Spleen (tissue), 11 donors: ENCODE measurements at regions not wholly inside any gene's neighbourhood (a gene's known extent, or its start where the extent isn't known, plus 50 kb on each side); places are given as distances from the start of the nearest gene placed in this dataset.

ENCODE experiments used
- DNase-seq: peaks from one replicate; pipeline ENCODE4 v3.0.0-alpha.2; 2020
- H3K27ac ChIP-seq, 8 donors: fragments of 200-600 bp; sonication (generic) in 7 of 8; 1 replicate in 4 of 8; 2 replicates in 4 of 8; pipeline versions ENCODE4 v1.5.0 to v1.8.0; 2016 to 2021; ENCODE audit warnings: inconsistent platforms in 4 of 8, mild to moderate bottlenecking in 4 of 8, moderate library complexity in 1 of 8
- H3K27me3 ChIP-seq, 7 donors: fragments of 200-600 bp; sonication (generic) in 6 of 7; replicated peaks in 1 of 7; 1 replicate in 4 of 7; 2 replicates in 3 of 7; pipeline versions ENCODE4 v1.5.0 to v1.8.0; 2016 to 2021; ENCODE audit warnings: inconsistent platforms in 3 of 7, mild to moderate bottlenecking in 1 of 7
- H3K36me3 ChIP-seq, 6 donors: fragments of 200-600 bp; sonication (generic) in 5 of 6; 1 replicate in 4 of 6; 2 replicates in 2 of 6; pipeline versions ENCODE4 v1.5.0 to v1.8.0; 2016 to 2021; ENCODE audit warnings: inconsistent platforms in 2 of 6
- H3K4me1 ChIP-seq, 6 donors: fragments of 200-600 bp; sonication (generic) in 5 of 6; 1 replicate in 3 of 6; 2 replicates in 3 of 6; pipeline versions ENCODE4 v1.5.0 to v1.8.0; 2016 to 2021; ENCODE audit warnings: inconsistent platforms in 3 of 6
- H3K4me3 ChIP-seq, 8 donors: fragments of 200-600 bp; sonication (generic) in 7 of 8; 1 replicate in 4 of 8; 2 replicates in 4 of 8; pipeline versions ENCODE4 v1.5.0 to v1.8.0; 2016 to 2021; ENCODE audit warnings: inconsistent platforms in 4 of 8, mild to moderate bottlenecking in 4 of 8, moderate library complexity in 2 of 8
- H3K9me3 ChIP-seq, 8 donors: fragments of 200-600 bp; sonication (generic) in 7 of 8; 1 replicate in 4 of 8; 2 replicates in 4 of 8; pipeline versions ENCODE4 v1.5.0 to v1.8.0; 2016 to 2021; ENCODE audit warnings: inconsistent platforms in 4 of 8
- CTCF ChIP-seq, 11 experiments: fragments of 200-600 bp in 7 of 11; fragments of 450-650 bp in 4 of 11; sonication (generic) in 4 of 11; IDR thresholded peaks in 8 of 11; conservative IDR thresholded peaks in 3 of 11; 1 replicate in 7 of 11; 2 replicates in 4 of 11; pipeline versions ENCODE4 v1.4.0 to v1.8.0; 2016 to 2021; ENCODE audit warnings: antibody characterized with exemption in 11 of 11, inconsistent platforms in 4 of 11, mild to moderate bottlenecking in 1 of 11
- POLR2A ChIP-seq, 3 donors: fragments of 450-650 bp; IDR thresholded peaks; one replicate each; pipeline ENCODE4 v1.5.1; 2017; ENCODE audit warnings: antibody characterized with exemption in 3 of 3, mild to moderate bottlenecking in 1 of 3
- POLR2AphosphoS5 ChIP-seq, 3 donors: sonication (generic); formaldehyde crosslinking; IDR thresholded peaks; one replicate each; pipeline ENCODE4 v1.5.1; 2017; ENCODE audit warnings: antibody characterized with exemption in 3 of 3
- WGBS, 5 donors: extraction: QIAGEN DNeasy Blood & Tissue Kit in 3 of 5; methylation state at CpG; one replicate each; pipeline versions ENCODE4 v1.1.5 to v1.1.7; 2013 to 2018; 5-methylcytosine and 5-hydroxymethylcytosine counted together
- intact Hi-C: fragments of 100-400 bp; cut with DNase I; formaldehyde crosslinking; loops from one replicate; pipeline ENCODE4 v1.15.0; 2023; ENCODE audit warnings: low total_unique reads
- donor health status: healthy with polysubstance abuse.
- donor health status: DM: no; HTN: no; CAD: no; lungs with moderate emphysema.
- donor health status: DM: no; HTN: no; CAD: no.
- donor health status: Bipolar disorder and iron deficiency.
- donor health status: healthy.
- donor health status: DM: no; HTN: no; CAD: no.
- donor health status: DM: yes; HTN: yes; CAD: no.

GRCh38 chr6:5946701-5947100, 60.0 kb downstream of the NRN1 start:
- Histone ChIP-seq H3K4me3 (no peak overlapping the region), H3K27me3 (no peaks in the 10 kb centered on the region), H3K27ac (no peak overlapping the region), H3K9me3 (peaks cover 0 to 28% (median 23%) of the 10 kb centered on the region in 8 donors), H3K36me3 (no peaks in the 10 kb centered on the region), H3K4me1 (no peaks in the 10 kb centered on the region)
- DNase-seq: no peak
- intact Hi-C loops: no loop called here
- WGBS, 5 donors: 73 to 88% (median 87%) methylated on average over 2 of the region's 2 CpGs
- TF ChIP-seq POLR2A (IDR thresholded peaks at IDR 0.05): no peak
- no peak for TF ChIP-seq POLR2AphosphoS5 (IDR thresholded peaks at IDR 0.05)
- no peak for TF ChIP-seq CTCF (IDR thresholded peaks at IDR 0.05 in 8 of 11, conservative IDR thresholded peaks at IDR 0.05 in 3 of 11)

DNA sequence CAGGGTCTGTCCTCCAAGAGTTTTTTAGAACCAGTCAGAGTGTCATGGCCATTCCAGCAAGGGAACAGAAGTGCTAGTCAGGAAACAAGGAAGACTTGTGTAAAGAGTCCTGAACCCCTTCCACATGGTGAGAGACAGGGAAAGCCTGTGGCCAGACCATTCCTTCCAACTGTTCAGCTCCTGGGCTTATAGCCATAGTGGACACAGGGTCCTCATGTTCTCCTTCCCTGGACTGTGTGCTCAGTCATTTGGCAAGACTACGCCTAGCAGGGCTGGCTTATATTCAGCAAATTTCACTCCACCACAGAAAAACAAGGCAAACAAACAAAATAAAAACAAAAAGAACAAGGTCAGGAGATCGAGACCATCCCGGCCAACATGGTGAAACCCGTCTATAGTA, 60.5 kb downstream of the NRN1 start:
- Histone ChIP-seq H3K9me3 (peaks cover 0 to 28% (median 23%) of the 10 kb centered on the region in 8 donors), H3K4me3 (no peak overlapping the region), H3K27me3 (no peaks in the 10 kb centered on the region), H3K4me1 (no peaks in the 10 kb centered on the region), H3K27ac (no peak overlapping the region), H3K36me3 (no peaks in the 10 kb centered on the region)
- no peak for TF ChIP-seq CTCF (IDR thresholded peaks at IDR 0.05 in 8 of 11, conservative IDR thresholded peaks at IDR 0.05 in 3 of 11)
- TF ChIP-seq POLR2A (IDR thresholded peaks at IDR 0.05): no peak
- TF ChIP-seq POLR2AphosphoS5 (IDR thresholded peaks at IDR 0.05): no peak
- WGBS, 5 donors: 88 to 96% (median 92%) methylated on average over 4 of the region's 4 CpGs
- DNase-seq: no peak
- intact Hi-C loops: no loop called here

- intact Hi-C loops: no loop called here
- no peak for DNase-seq
- Histone ChIP-seq H3K4me1 (no peaks in the 10 kb centered on the region), H3K27me3 (peaks cover 0 to 1% (median 0%) of the 10 kb centered on the region in 7 donors), H3K36me3 (no peaks in the 10 kb centered on the region), H3K4me3 (no peak overlapping the region), H3K27ac (no peak overlapping the region), H3K9me3 (peaks cover 0 to 28% (median 23%) of the 10 kb centered on the region in 8 donors)
- TF ChIP-seq CTCF (IDR thresholded peaks at IDR 0.05 in 8 of 11, conservative IDR thresholded peaks at IDR 0.05 in 3 of 11): no peak
- no peak for TF ChIP-seq POLR2A (IDR thresholded peaks at IDR 0.05)
- no peak for TF ChIP-seq POLR2AphosphoS5 (IDR thresholded peaks at IDR 0.05)
These were observed 63.1 kb downstream of the NRN1 start for GRCh38 chr6:5943591-5943990.

- no peak for DNase-seq
These were observed 64.1 kb downstream of the NRN1 start for GRCh38 chr6:5942591-5942990.

More at GRCh38 chr6:5942591-5942990, 64.1 kb downstream of the NRN1 start:
- 93 to 98% (median 95%) methylated on average over 1 of the region's 1 CpG for WGBS, 5 donors
- H3K27ac ChIP-seq: no peak overlapping the region
- intact Hi-C loops: no loop called here
- TF ChIP-seq POLR2A (IDR thresholded peaks at IDR 0.05) (no peak), CTCF (IDR thresholded peaks at IDR 0.05 in 8 of 11, conservative IDR thresholded peaks at IDR 0.05 in 3 of 11) (no peak), POLR2AphosphoS5 (IDR thresholded peaks at IDR 0.05) (no peak)
- no peaks in the 10 kb centered on the region for H3K4me1 ChIP-seq
- H3K9me3 ChIP-seq: peaks cover 0 to 28% (median 23%) of the 10 kb centered on the region in 8 donors
- no peak overlapping the region for H3K4me3 ChIP-seq
- no peaks in the 10 kb centered on the region for H3K36me3 ChIP-seq
- H3K27me3 ChIP-seq: peaks cover 0 to 6% (median 0%) of the 10 kb centered on the region in 7 donors
